Mesodermal cell (in vitro differentiated cells): ENCODE measurements at regions not wholly inside any gene's neighbourhood (a gene's known extent, or its start where the extent isn't known, plus 50 kb on each side); places are given as distances from the start of the nearest gene placed in this dataset.
"Not testable (repeated sequence)": the region's sequence is repeated elsewhere in the genome, so short reads cannot be mapped to it uniquely, and the experiment has no call there.

ENCODE experiments used
- H3K27ac ChIP-seq: 2 replicates; pipeline ENCODE4 v1.7.0; 2013; ENCODE audit warnings: mild to moderate bottlenecking, low read depth, low read length, moderate library complexity; ENCODE audit not compliant: severe bottlenecking
- H3K36me3 ChIP-seq: 2 replicates; pipeline ENCODE4 v1.7.1; 2013; ENCODE audit warnings: mild to moderate bottlenecking, low read length, moderate library complexity; ENCODE audit not compliant: control insufficient read depth, insufficient read depth
- H3K4me1 ChIP-seq: one replicate; pipeline ENCODE4 v1.7.1; 2013; ENCODE audit warnings: mild to moderate bottlenecking, low read length; ENCODE audit not compliant: insufficient read depth, control insufficient read depth, poor library complexity, severe bottlenecking
- H3K4me3 ChIP-seq: 2 replicates; pipeline ENCODE4 v1.7.0; 2013; ENCODE audit warnings: low read length, control low read depth, mild to moderate bottlenecking; ENCODE audit not compliant: insufficient read depth, poor library complexity, severe bottlenecking; ENCODE audit errors: extremely low read depth
- H3K9me3 ChIP-seq: 2 replicates; pipeline ENCODE4 v1.7.1; 2013; ENCODE audit warnings: mild to moderate bottlenecking, low read length, moderate library complexity; ENCODE audit not compliant: control insufficient read depth
- WGBS, 2 experiments: methylation state at CpG; one replicate each; pipeline ENCODE4 v1.1.5; 2013; ENCODE audit warnings: missing lambda C conversion rate in 2 of 2; ENCODE audit not compliant: insufficient coverage in 2 of 2; 5-methylcytosine and 5-hydroxymethylcytosine counted together

GRCh38 chr12:92408072-92408900 lies 262.6 kb upstream of the BTG1 start:
- peaks cover 3% of the 10 kb centered on the region for H3K4me1 ChIP-seq
- H3K36me3 ChIP-seq, result no peaks in the 10 kb centered on the region
- H3K4me3 ChIP-seq, result no peak overlapping the region
- H3K9me3 ChIP-seq, result no peaks in the 10 kb centered on the region
- H3K27ac ChIP-seq, result no peak overlapping the region

DNA sequence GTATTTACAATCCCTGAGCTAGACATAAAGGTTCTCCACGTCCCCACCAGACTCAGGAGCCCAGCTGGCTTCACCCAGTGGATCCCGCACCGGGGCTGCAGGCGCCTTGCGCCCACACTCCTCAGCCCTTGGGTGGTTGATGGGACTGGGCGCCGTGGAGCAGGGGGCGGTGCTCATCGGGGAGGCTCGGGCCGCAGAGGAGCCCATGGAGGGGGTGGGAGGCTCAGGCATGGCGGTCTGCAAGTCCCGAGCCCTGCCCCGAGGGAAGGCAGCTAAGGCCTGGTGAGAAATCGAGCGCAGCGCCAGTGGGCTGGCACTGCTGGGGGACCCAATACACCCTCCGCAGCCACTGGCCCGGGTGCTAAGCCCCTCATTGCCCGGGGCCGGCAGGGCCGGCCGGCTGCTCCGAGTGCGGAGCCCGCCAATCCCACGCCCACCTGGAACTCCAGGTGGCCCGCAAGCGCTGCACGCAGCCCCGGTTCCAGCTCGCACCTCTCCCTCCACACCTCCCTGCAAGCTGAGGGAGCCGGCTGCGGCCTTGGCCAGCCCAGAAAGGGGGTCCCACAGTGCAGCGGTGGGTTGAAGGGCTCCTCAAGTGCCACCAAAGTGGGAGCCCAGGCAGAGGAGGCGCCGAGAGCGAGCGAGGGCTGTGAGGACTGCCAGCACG lies 260.9 kb upstream of the BTG1 start:
- H3K4me3 ChIP-seq, H3K27ac ChIP-seq, H3K4me1 ChIP-seq, H3K9me3 ChIP-seq, H3K36me3 ChIP-seq: not testable (repeated sequence)
- whole genome bisulfite sequencing, 2 experiments, result 95 to 98% methylated on average over 13 to 17 of the region's 40 CpGs

GRCh38 chr12:92405801-92406251 lies 260.2 kb upstream of the BTG1 start:
- WGBS, 2 experiments, result 90 to 100% methylated on average over 11 to 12 of the region's 16 CpGs
- H3K9me3 ChIP-seq, H3K4me3 ChIP-seq, H3K36me3 ChIP-seq, H3K4me1 ChIP-seq, H3K27ac ChIP-seq: not testable (repeated sequence)

DNA sequence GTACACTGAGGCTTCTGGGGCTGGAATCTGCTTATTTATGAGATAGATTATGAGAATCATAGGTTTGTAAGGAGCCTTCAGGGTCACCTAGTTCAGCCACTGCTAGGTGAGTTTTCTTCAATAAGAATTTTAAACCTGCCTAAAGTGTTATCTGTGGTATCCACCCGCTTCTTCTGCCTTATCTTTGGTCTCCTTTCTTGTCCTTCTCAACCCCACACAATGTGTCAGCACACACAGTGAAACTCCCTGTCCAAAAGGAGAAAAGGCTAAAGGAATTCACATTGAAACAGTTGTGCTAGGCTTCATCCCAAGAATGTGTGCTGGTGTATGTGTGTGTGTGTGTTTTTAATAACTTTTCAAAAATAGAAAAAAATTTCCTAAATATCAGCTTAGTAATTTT lies 259.3 kb upstream of the BTG1 start:
- Histone ChIP-seq H3K4me3 (no peak overlapping the region), H3K9me3 (no peaks in the 10 kb centered on the region), H3K36me3 (no peaks in the 10 kb centered on the region), H3K27ac (no peak overlapping the region), H3K4me1 (peaks cover 3% of the 10 kb centered on the region)
- 86% methylated on average over 1 of the region's 1 CpG; no CpG with 5 or more reads in 1 of the 2 experiments for WGBS, 2 experiments

- H3K9me3 ChIP-seq, result no peaks in the 10 kb centered on the region
- no CpG with 5 or more reads among the region's 1 CpG for WGBS, 2 experiments
- no peak overlapping the region for H3K27ac ChIP-seq
- no peak overlapping the region for H3K4me3 ChIP-seq
- no peaks in the 10 kb centered on the region for H3K36me3 ChIP-seq
- peaks cover 3% of the 10 kb centered on the region for H3K4me1 ChIP-seq
Observed at GRCh38 chr12:92404259-92404894, 258.7 kb upstream of the BTG1 start.

DNA sequence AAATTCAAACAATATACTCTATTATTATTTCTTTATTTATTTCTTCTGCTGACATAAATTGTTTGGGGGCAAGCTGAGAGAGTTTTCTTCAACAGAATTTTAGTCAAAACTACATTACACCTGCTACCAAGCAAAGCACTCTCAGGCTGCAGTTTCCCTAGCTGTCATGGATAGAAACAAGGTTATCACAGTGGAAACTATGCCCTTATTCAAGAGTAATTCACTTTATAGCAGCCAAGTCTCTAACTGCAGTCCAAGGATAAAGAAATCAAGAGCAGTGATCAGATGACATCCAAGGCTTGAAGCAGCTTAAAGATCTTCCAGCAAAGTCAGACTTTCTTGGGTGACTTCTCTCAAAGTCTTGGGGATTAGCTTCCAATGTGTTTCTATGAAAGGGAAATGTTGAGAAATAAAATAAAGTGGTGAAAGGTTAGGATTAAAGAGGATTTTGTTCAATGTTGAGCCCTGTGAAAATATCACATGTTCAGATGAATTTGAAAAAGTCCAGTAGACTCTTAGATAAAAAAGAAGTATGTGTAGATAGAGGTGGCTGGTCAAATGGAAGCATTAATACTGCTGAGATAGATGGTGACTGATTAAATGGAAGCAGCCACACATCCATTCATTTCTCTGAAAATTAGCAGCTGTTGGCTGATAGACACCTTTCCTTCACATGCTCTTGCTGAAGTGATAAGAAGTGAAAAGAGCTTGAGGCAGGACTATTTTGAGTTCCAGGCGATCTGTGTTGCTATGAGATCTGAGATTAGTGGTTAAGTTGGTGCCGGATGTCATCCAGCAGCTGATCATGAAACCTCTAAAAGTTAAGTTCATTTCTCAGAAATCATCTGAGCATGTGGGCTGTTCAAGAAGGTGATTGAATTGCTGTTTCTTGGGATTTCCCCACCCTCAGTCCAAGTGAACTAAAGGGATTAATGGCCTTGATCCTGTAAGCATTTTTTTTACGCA lies 257.8 kb upstream of the BTG1 start:
- WGBS, 2 experiments, result 83 to 86% methylated on average over 3 of the region's 3 CpGs
- H3K9me3 ChIP-seq, result no peaks in the 10 kb centered on the region
- H3K4me3 ChIP-seq, result no peak overlapping the region
- H3K36me3 ChIP-seq, result no peaks in the 10 kb centered on the region
- H3K27ac ChIP-seq, result no peak overlapping the region
- H3K4me1 ChIP-seq, result peaks cover 3% of the 10 kb centered on the region

DNA sequence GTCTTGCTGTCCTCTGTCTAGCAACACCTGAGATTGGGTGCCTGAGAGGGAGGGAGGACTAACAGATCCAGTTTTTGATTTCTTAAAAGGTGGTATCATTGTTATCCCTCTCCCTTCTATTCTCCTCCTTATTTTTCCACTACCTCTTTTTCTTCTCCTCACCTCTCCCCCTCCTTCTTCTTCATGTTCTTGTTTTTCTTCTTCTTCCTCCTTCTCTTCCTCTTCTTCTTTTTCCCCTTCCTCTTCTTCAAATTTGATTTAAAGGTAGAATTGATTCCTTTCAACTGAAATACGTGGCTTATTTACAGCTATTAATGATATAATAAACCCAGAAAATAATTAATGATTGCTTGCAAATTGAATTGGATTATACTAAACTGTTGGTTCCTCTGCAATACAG lies 256.8 kb upstream of the BTG1 start:
- H3K9me3 ChIP-seq, result no peaks in the 10 kb centered on the region
- peaks cover 3% of the 10 kb centered on the region for H3K4me1 ChIP-seq
- H3K4me3 ChIP-seq, result no peak overlapping the region
- no peak overlapping the region for H3K27ac ChIP-seq
- H3K36me3 ChIP-seq, result no peaks in the 10 kb centered on the region
- WGBS, 2 experiments, result no CpG with 5 or more reads among the region's 1 CpG

DNA sequence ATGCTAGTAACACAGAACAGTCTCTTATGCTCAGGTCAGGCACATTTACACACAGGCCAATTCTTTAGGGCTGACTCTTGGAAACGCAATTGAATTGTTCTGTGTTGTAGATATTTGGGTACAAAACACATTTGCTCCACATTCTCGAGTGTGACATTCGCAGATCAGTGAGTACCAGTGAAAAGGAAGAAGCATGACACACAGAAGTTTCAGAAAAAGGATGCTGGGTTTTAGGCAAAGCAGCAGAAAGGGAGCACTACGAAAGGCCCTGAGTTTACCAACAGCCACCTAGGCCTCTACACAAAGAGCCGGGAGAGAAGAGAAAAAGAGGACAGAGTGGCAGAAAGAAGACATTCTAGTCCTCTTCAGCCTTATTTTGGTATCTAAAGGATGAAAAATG lies 254.4 kb upstream of the BTG1 start:
- WGBS, 2 experiments, result 75 to 97% methylated on average over 2 to 5 of the region's 5 CpGs
- peaks cover 3% of the 10 kb centered on the region for H3K4me1 ChIP-seq
- no peak overlapping the region for H3K4me3 ChIP-seq
- no peaks in the 10 kb centered on the region for H3K36me3 ChIP-seq
- no peaks in the 10 kb centered on the region for H3K9me3 ChIP-seq
- no peak overlapping the region for H3K27ac ChIP-seq

GRCh38 chr12:92398565-92399309 lies 253.1 kb upstream of the BTG1 start:
- no peak overlapping the region for H3K27ac ChIP-seq
- no peaks in the 10 kb centered on the region for H3K36me3 ChIP-seq
- peaks cover 3% of the 10 kb centered on the region for H3K4me1 ChIP-seq
- no peak overlapping the region for H3K4me3 ChIP-seq
- 83 to 88% methylated on average over 4 to 6 of the region's 8 CpGs for WGBS, 2 experiments
- H3K9me3 ChIP-seq, result no peaks in the 10 kb centered on the region
